GM12892 (cell line): ENCODE measurements at regions not wholly inside any gene's neighbourhood (a gene's known extent, or its start where the extent isn't known, plus 50 kb on each side); places are given as distances from the start of the nearest gene placed in this dataset.
A peak's percentile ranks its signal among the peaks of the same experiment; 100 is the strongest.

Experiments used
- DNase-seq: peaks from one replicate; pipeline ENCODE4 v3.0.0; 2011; ENCODE audit not compliant: insufficient read length
- FAIRE-seq: peaks from 2 replicates; lab custom pipeline; 2011; peaks lifted over from hg19 to GRCh38; lab: Jason Lieb, UNC
- POLR2A ChIP-seq: IDR thresholded peaks from 2 replicates; pipeline ENCODE4 v1.6.1; 2011; ENCODE audit warnings: low read depth, low read length, control low read depth
- POLR2AphosphoS5 ChIP-seq: IDR thresholded peaks from 2 replicates; pipeline ENCODE4 v1.6.1; 2011; ENCODE audit warnings: low read depth, low read length, control low read depth
- TAF1 ChIP-seq: IDR thresholded peaks from 2 replicates; pipeline ENCODE4 v1.6.1; 2011; ENCODE audit warnings: low read depth, mild to moderate bottlenecking, control low read depth, low read length, borderline replicate concordance

DNA sequence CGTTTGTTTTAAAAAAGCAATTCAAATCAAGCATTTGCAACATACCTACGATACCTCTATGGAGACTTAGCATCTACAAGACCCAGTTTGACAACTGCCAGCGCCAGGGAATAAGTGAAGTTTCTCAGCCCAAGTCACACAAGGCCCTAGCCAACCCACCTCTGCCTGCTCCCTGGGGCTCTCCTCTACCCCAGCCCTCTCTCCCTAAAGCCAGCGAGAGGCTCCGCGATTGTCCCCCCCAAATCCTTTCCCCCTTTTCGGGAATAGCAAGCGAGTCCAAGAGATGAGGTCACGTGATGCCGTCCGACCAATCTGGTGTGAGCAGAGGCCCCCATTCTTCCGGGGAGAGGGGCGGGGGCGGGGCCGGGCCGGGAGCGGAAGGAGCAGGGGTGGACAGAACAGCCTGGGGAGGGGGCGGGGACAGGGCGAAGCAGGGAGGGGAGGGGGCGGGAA lies 102.2 kb upstream of the RAB6C start:
- DNase-seq (peak; percentile 67), FAIRE-seq (peak; percentile 78)
- no peak for TF ChIP-seq POLR2AphosphoS5
- TF ChIP-seq POLR2A = no peak
- TF ChIP-seq TAF1 = no peak

DNA sequence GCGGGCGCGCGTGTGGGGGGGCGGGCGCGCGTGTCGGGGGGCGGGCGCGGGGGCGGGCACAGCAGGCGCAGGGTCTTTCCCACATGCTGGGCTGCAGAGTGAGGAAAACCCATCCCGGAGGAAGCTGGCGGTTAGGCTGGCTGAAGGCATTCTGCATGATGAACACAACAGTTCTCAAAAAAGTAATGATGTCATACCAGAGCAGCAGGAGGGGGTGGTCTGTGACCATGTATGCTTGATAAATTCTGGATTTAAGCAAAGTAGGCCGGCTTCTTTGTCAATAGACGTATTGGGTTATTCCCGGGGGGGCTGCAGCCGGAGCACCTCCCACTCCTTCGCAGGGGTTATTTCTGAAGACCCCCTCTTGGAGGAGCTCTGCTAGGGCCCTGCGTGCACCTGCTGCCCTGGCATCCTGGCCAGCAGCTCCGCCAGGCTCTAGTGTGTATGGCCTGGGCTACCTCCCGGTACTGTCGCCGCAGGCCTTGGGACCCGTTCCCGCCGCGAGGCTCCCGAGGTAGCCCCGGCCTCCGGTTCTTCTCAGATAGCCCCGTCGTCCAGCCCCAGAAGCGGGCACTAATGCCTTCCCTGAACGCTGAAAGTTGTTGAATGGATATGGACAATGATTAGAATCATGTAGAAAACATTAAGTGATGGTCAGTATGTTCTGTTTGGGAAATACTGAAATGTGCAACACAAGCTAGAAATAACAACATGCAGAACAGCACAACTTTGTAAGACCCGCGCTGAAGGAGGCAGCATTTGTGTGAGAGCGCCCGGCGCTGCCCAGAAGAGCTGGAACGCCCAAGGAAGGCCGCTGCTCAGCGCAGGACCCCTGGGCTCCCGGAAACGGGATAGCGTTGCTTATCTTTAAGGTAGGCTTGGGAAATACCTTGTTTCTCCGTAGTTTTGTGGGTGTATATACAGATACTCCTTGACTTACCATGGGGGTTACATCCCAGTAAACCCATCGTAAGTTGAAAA lies 101.4 kb upstream of the RAB6C start:
- peak; percentile 21 for DNase-seq
- TF ChIP-seq POLR2AphosphoS5 (no peak), TAF1 (no peak)
- FAIRE-seq = no peak

DNA sequence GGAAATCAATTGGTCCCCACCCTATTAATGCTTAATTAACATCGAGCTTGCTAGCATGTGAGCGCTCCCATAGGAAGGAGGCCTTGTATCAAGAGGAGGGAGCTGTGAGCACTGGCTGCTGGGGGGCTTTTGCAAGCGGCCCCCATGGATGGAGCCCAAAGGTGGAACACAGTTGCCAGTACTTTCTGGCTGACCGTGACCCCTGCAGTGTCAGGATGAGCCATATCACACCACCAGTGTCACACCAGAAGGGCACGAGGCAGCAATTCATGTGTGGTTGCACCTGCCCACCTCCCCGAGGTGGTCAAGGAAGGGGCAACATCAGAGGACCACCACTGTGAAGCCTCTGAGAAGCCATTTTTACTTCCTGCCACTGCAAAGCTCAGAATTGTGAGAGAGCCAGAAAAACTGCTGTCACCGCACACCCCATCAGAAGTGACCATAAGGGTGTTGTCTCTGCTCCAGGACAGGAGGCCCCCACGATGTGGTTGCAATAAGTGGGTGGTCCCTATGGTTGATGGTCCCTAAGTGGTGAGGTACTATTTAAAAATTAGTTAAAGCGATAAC lies 99.8 kb upstream of the RAB6C start:
- no peak for FAIRE-seq
- TF ChIP-seq POLR2A (no peak), TAF1 (no peak), POLR2AphosphoS5 (no peak)
- no peak for DNase-seq

DNA sequence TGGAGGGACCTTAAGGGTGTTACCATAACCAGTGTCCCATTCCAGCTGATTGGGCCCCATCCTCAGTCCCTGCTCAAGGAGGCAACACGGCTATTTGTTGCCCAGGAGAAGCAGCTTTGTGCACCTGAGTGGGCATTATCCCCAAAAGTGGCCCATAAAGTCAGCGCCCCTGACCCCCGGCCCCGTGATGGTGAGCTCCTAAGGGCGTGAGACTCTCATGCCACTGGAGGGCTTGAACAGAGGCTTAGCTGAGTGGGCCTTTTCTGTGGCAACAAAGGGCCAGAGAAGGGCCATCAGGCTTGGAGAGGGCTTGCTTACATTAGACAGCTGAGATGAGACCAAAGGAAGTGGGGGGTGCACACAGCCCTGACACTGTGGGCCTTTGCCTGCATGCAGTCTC lies 99.2 kb upstream of the RAB6C start:
- FAIRE-seq = no peak
- no peak for TF ChIP-seq POLR2AphosphoS5
- TF ChIP-seq TAF1 = no peak
- TF ChIP-seq POLR2A = no peak
- DNase-seq = no peak

DNA sequence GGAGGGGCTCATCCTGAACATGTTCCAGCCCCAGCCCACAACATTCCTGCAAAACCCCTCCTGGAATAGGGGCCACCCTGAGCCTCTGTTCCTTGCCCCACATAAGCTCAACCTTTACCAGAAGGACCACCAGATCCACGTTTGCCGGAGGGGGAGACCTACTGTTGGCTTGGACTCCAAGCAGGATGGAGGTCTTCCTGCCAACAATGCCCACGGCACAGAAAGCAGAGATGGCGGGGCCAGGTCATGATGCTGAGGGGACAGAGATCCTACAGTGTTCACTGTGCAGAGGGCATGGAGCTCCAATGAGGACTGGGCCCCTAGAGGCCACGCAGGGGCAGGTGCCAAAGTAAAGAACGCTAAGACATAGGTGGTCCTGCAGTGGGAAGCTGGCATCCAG lies 98.5 kb upstream of the RAB6C start:
- FAIRE-seq (no peak), DNase-seq (no peak)
- no peak for TF ChIP-seq POLR2A

DNA sequence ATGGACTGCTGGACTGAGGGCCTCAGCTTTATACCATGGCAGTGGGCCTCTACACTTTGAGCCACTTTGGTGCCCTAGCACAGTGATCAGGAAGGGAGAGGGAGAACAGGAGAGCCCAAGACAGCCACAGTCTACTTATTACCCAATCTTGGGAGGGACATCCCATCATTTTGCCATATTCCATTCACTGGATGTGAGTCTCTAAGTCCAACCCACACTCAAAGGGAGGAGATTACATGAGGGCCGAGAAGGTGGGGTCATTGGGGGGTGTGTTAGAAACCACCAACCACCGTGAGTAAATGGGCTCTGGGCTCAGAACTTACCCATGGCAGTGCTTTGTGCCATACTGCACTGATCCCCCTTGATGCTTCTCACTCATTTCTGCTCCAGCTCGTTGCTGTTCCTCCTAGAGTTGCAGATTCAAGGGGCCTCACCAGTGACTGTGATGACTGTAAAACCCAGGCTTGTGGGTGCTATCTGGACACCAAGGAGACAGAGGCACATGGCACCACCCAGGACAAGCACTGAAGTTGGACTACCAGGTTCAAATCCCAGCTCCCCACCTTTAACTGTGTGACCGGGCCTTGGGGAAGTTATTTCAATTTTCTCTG lies 97.6 kb upstream of the RAB6C start:
- FAIRE-seq (no peak), DNase-seq (no peak)
- TF ChIP-seq TAF1 (no peak), POLR2A (no peak), POLR2AphosphoS5 (no peak)

DNA sequence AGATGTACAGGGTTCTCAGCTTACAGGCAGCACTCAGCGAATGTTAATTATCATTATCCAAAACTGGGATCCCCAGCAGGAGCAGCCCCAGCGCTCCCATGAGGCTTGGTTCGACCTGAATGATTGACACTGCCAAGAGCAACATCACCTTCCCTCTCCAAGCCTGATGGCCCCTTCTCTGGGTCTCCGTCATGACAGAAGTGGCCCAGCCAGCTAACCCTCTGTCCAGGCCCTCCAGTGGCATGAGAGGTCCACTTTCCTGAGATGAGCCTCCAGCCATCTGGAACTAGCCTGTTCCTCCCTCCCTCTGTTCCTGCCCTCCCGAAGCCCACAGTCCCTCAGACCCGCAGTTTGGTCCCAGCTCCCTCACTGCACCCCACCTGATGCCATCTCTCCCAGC lies 97.0 kb upstream of the RAB6C start:
- no peak for TF ChIP-seq TAF1
- no peak for TF ChIP-seq POLR2A
- no peak for TF ChIP-seq POLR2AphosphoS5
- DNase-seq (no peak), FAIRE-seq (no peak)

DNA sequence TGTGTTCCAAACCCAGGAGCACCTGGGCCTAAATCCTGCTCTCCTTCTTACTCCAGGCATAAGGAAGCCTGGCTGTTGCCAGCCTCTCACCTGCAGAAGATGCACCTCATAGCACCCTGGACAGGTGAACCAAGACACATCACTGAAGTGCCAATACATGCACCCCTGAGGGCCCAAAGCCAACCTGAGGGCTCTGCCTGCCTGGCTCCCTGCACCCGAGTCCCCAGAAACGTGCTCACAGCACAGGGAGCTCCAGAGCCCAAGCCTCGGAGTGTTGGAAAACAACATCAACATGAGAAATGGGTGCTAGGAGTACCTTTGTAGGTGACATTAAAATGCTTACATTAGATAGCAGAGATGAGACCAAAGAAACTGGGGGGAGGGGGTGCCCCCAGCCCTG lies 96.3 kb upstream of the RAB6C start:
- DNase-seq (no peak), FAIRE-seq (no peak)
- no peak for TF ChIP-seq POLR2A
- TF ChIP-seq TAF1 = no peak
- no peak for TF ChIP-seq POLR2AphosphoS5

DNA sequence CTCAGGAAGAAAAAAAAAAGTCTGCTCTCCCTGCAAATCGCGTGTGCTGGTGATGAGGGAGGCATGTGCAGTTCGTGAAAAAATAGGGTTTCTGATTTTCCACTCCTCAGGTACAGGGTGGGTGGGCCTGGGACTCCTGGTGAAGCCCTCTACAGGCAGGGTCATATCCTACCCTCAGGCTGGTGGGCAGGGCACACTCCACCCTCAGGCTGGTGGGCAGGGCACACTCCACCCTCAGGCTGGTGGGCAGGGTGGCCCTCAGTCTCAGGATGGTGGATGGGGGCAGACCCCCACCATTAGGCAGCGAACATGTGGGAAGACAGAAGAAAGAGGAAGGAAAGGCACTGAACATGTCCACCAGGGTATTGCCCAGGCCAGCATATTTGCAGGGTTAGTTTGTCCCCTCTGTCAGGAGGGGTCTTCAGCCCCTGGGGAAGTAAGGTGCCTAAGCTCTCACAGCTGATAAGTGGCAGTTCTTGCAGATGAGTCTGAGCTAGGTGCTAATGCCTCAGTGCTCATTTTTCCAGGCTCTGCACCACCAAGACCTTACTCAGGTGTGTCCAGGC lies 95.2 kb upstream of the RAB6C start:
- DNase-seq (no peak), FAIRE-seq (no peak)
- TF ChIP-seq POLR2A = no peak
- no peak for TF ChIP-seq TAF1
- TF ChIP-seq POLR2AphosphoS5 = no peak

DNA sequence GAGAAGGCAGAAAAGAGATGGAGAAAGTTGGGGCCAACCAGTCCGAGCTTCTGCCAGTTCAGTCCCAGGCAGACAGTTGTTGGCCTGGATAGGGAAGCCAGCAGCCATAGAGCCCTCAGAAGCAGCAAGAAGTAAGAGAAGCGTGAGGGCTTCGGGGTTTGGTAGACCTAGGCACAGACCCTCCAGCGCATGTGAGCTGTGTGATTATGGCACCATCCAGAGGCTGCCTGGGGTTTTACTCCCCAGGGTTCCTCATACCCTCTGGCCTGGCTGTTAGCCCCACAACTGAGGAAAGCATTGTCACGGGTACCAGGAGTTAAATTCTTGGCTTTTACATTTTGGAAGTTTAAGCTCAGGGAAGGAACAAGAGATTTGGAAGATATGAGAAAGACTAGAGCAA lies 93.7 kb upstream of the RAB6C start:
- FAIRE-seq (no peak), DNase-seq (no peak)
- TF ChIP-seq POLR2AphosphoS5 (no peak), TAF1 (no peak), POLR2A (no peak)

DNA sequence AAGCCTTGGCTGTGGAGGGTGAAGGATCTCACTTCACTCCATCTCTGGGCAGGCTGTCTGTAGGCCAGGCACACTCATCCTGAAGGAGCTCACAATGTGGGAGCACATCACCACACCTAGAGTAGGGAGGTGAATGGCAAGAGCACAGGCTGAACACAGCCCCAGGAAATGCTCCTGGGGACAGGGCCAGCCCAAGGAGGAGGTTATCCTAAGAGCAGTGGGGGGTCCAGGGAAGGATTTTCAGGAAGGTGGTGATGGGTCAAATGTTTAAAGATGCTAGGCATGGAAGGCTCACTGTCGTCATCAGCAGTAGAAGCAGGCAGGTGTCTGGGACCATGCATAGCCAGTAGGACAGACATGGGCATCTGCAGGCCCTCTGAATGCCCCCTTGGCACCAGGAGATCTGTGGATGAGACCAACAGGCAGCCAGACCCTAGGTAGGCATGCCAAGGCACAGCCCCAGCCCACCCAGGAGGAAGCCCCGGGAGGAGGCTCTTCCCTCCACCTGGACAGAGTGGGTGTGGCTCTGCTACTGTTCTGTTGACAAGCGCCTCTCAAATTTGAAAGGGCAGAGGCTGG lies 91.7 kb upstream of the RAB6C start:
- FAIRE-seq (no peak), DNase-seq (no peak)
- TF ChIP-seq TAF1 = no peak
- no peak for TF ChIP-seq POLR2AphosphoS5
- no peak for TF ChIP-seq POLR2A
